ENCODE measurements at regions not wholly inside any gene's neighbourhood (a gene's known extent, or its start where the extent isn't known, plus 50 kb on each side); places are given as distances from the start of the nearest gene placed in this dataset.

GRCh38 chr9:38257626-38258215, 134.8 kb upstream of the ALDH1B1 start:
- no peaks in the 10 kb centered on the region for H3K36me3 ChIP-seq
- H3K27ac ChIP-seq (replicated peaks): no peak overlapping the region
- no peak for TF ChIP-seq CTCF (IDR thresholded peaks at IDR 0.05; ENCODE audit: borderline replicate concordance)
- peaks cover 20% of the 10 kb centered on the region for H3K27me3 ChIP-seq (ENCODE audit: low read depth)
- H3K9me3 ChIP-seq (replicated peaks): no peaks in the 10 kb centered on the region
- DNase-seq: no peak
- H3K4me3 ChIP-seq: no peak overlapping the region
- intact Hi-C loops (cut with micrococcal nuclease): no loop called here
- no peaks in the 10 kb centered on the region for H3K4me1 ChIP-seq

- H3K4me1 ChIP-seq: no peaks in the 10 kb centered on the region
- no peak overlapping the region for H3K4me3 ChIP-seq
- no peaks in the 10 kb centered on the region for H3K9me3 ChIP-seq (replicated peaks)
- no peaks in the 10 kb centered on the region for H3K36me3 ChIP-seq
- no peak for DNase-seq
- H3K27me3 ChIP-seq (ENCODE audit: low read depth): peaks cover 12% of the 10 kb centered on the region
- no peak for TF ChIP-seq CTCF (IDR thresholded peaks at IDR 0.05; ENCODE audit: borderline replicate concordance)
- no peak overlapping the region for H3K27ac ChIP-seq (replicated peaks)
- intact Hi-C loops (cut with micrococcal nuclease): no loop called here
Measured at GRCh38 chr9:38256461-38256860, 136.0 kb upstream of the ALDH1B1 start.

GRCh38 chr9:38255599-38255998, 136.9 kb upstream of the ALDH1B1 start:
- no peaks in the 10 kb centered on the region for H3K9me3 ChIP-seq (replicated peaks)
- no peak overlapping the region for H3K4me3 ChIP-seq
- no peaks in the 10 kb centered on the region for H3K36me3 ChIP-seq
- DNase-seq: no peak
- no peak for TF ChIP-seq CTCF (IDR thresholded peaks at IDR 0.05; ENCODE audit: borderline replicate concordance)
- no peak overlapping the region for H3K27ac ChIP-seq (replicated peaks)
- H3K4me1 ChIP-seq: no peaks in the 10 kb centered on the region
- intact Hi-C loops (cut with micrococcal nuclease): no loop called here
- peaks cover 10% of the 10 kb centered on the region for H3K27me3 ChIP-seq (ENCODE audit: low read depth)

- Histone ChIP-seq H3K4me3 (no peak overlapping the region), H3K36me3 (no peaks in the 10 kb centered on the region), H3K27ac (replicated peaks) (no peak overlapping the region), H3K4me1 (no peaks in the 10 kb centered on the region), H3K27me3 (ENCODE audit: low read depth) (peaks cover 10% of the 10 kb centered on the region), H3K9me3 (replicated peaks) (no peaks in the 10 kb centered on the region)
- intact Hi-C loops (cut with micrococcal nuclease): no loop called here
- DNase-seq: no peak
- TF ChIP-seq CTCF (IDR thresholded peaks at IDR 0.05; ENCODE audit: borderline replicate concordance): no peak
Measured at GRCh38 chr9:38254756-38255155, 137.7 kb upstream of the ALDH1B1 start.

GRCh38 chr9:38254151-38254550, 138.4 kb upstream of the ALDH1B1 start:
- Histone ChIP-seq H3K9me3 (replicated peaks) (no peaks in the 10 kb centered on the region), H3K4me1 (no peaks in the 10 kb centered on the region), H3K27me3 (ENCODE audit: low read depth) (peaks cover 7% of the 10 kb centered on the region), H3K27ac (replicated peaks) (no peak overlapping the region), H3K36me3 (no peaks in the 10 kb centered on the region), H3K4me3 (no peak overlapping the region)
- TF ChIP-seq CTCF (IDR thresholded peaks at IDR 0.05; ENCODE audit: borderline replicate concordance): no peak
- DNase-seq: no peak
- intact Hi-C loops (cut with micrococcal nuclease): no loop called here

Measured in left ventricle myocardium inferior (tissue), 1 donor.